ENCODE measurements at regions not wholly inside any gene's neighbourhood (a gene's known extent, or its start where the extent isn't known, plus 50 kb on each side); places are given as distances from the start of the nearest gene placed in this dataset.

GRCh38 chr4:90007494-90008167, 113.0 kb downstream of the MMRN1 start:
- ChIA-PET POLR2A (ENCODE audit: low non-redundant PET) (no interaction called here), CTCF (interaction anchor here (0.6 kb wide), 1 partner anchor 246 kb away, joined by 6 read pairs; no protein-coding TSS in a partner anchor)
- DNase-seq (ENCODE audit: low spot score) = no peak
- no peak overlapping the region for H3K27ac ChIP-seq
- TF ChIP-seq CTCF (conservative IDR thresholded peaks at IDR 0.05; ENCODE audit: low read depth) = no peak

GRCh38 chr4:90012918-90013317, 114.3 kb upstream of the CCSER1 start:
- TF ChIP-seq CTCF (conservative IDR thresholded peaks at IDR 0.05; ENCODE audit: low read depth) = no peak
- H3K27ac ChIP-seq = no peak overlapping the region
- ChIA-PET CTCF (no interaction called here), POLR2A (ENCODE audit: low non-redundant PET) (no interaction called here)
- DNase-seq (ENCODE audit: low spot score) = no peak

GRCh38 chr4:90024519-90024918, 102.7 kb upstream of the CCSER1 start:
- CTCF ChIA-PET = no interaction called here
- TF ChIP-seq CTCF (conservative IDR thresholded peaks at IDR 0.05; ENCODE audit: low read depth) = no peak
- H3K27ac ChIP-seq = no peak overlapping the region
- POLR2A ChIA-PET (ENCODE audit: low non-redundant PET) = no interaction called here
- no peak for DNase-seq (ENCODE audit: low spot score)

GRCh38 chr4:90025248-90025647, 101.9 kb upstream of the CCSER1 start:
- no peak overlapping the region for H3K27ac ChIP-seq
- no peak for DNase-seq (ENCODE audit: low spot score)
- POLR2A ChIA-PET (ENCODE audit: low non-redundant PET) = no interaction called here
- TF ChIP-seq CTCF (conservative IDR thresholded peaks at IDR 0.05; ENCODE audit: low read depth) = no peak
- CTCF ChIA-PET = no interaction called here

GRCh38 chr4:90027565-90027964, 99.6 kb upstream of the CCSER1 start:
- no peak for TF ChIP-seq CTCF (conservative IDR thresholded peaks at IDR 0.05; ENCODE audit: low read depth)
- H3K27ac ChIP-seq = no peak overlapping the region
- ChIA-PET POLR2A (ENCODE audit: low non-redundant PET) (no interaction called here), CTCF (no interaction called here)
- no peak for DNase-seq (ENCODE audit: low spot score)

- ChIA-PET CTCF (no interaction called here), POLR2A (ENCODE audit: low non-redundant PET) (no interaction called here)
- no peak overlapping the region for H3K27ac ChIP-seq
- no peak for DNase-seq (ENCODE audit: low spot score)
- no peak for TF ChIP-seq CTCF (conservative IDR thresholded peaks at IDR 0.05; ENCODE audit: low read depth)
Observed at GRCh38 chr4:90028460-90028859, 98.7 kb upstream of the CCSER1 start.
